HUDEP-2 (cell line): ENCODE measurements at regions not wholly inside any gene's neighbourhood (a gene's known extent, or its start where the extent isn't known, plus 50 kb on each side); places are given as distances from the start of the nearest gene placed in this dataset.

Experiments
- DNase-seq, 76 experiments: peaks; one replicate each; lab custom pipeline; 2025; ENCODE audit not compliant: unreplicated experiment in 76 of 76; lab: John Stamatoyannopoulos, UW

GRCh38 chr2:107197594-107198294 is 311.8 kb upstream of the ST6GAL2 start:
- DNase-seq, result no peak

- DNase-seq, result no peak
Measured at GRCh38 chr2:107202962-107203591, 317.1 kb upstream of the ST6GAL2 start.

GRCh38 chr2:107215401-107216350 is 329.7 kb upstream of the ST6GAL2 start:
- no peak for DNase-seq

DNA sequence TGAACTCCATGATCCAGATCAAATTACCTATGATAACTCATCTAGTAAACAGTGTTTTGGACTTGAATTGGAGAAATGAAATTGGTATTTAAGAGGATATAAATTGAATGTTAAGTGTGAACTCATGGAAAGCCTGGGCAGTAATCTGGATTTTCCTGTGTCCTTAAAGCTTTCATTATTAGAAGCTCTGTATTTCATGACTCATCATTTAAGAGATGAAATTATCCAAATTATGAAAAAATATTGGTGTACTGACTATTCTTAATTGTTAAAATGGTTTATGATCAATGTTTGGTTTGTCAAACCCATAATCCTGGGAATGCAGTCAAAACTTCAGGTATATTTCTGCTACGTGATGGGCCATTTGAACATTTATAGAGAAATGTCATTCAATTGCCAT is 332.2 kb upstream of the ST6GAL2 start:
- DNase-seq, result no peak

DNA sequence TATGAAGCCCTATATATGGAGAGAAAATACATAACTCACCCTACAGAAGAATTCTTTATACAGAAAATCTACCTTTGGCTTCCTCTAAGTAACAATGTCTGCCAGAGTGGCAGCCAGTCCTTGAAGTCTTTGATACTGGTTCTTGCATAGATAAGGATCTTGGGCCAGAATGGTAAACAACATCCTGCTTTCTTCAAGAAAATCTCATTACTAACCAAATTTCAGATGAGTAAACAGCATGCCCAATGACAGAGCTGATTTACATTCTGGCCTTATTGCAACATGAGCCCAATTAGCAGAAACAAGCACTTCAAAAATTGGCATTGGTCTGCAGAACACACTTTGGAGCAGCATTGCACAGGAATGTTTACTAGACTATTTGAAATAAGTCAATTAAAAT is 336.5 kb upstream of the ST6GAL2 start:
- DNase-seq, result no peak

- no peak for DNase-seq
Measured at GRCh38 chr2:107235491-107236254, 349.7 kb upstream of the ST6GAL2 start.

- no peak for DNase-seq
Measured at GRCh38 chr2:107242811-107243210, 356.8 kb upstream of the ST6GAL2 start.

DNA sequence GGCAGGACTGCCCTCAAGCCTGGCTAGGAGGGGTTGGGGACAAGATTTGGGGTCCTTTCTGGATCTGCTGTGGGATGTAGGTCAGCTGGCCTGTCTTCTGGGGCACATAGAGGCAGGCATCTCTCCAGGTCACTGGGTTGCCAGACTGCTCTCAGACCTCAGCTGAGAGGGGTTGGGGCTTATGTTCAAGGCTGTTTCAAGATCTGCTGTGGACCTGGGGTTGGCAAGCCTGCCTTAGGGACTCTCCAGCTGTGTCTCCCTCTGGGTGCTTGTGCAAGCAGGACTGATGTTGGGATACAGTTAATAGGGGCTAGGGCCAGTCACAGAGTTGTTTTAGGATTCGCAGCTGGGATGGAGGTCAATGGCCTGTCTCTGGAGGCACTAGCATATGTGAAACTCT is 363.0 kb upstream of the ST6GAL2 start:
- DNase-seq, result no peak

DNA sequence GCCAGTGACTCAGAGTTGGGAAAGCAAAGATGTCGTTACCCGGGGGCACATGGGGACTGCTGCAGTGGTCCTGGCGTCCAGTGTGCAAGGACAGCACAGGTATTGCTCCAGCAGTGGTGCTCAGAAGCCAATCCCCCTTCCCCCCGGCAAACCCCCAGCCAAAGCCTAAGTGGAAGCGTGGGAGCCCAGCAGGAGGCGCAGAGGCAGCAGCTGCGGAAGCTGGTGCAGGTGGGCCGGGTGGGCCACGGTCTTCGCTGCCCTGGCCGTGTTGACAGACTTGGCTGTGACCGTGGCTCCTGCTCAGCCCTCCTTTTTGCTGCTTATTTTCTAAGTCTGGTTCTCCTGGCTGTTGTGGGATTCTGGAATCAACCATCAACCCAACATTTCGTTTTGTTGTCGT is 369.8 kb upstream of the ST6GAL2 start:
- no peak for DNase-seq

GRCh38 chr2:107258531-107259407 is 372.8 kb upstream of the ST6GAL2 start:
- no peak for DNase-seq

DNA sequence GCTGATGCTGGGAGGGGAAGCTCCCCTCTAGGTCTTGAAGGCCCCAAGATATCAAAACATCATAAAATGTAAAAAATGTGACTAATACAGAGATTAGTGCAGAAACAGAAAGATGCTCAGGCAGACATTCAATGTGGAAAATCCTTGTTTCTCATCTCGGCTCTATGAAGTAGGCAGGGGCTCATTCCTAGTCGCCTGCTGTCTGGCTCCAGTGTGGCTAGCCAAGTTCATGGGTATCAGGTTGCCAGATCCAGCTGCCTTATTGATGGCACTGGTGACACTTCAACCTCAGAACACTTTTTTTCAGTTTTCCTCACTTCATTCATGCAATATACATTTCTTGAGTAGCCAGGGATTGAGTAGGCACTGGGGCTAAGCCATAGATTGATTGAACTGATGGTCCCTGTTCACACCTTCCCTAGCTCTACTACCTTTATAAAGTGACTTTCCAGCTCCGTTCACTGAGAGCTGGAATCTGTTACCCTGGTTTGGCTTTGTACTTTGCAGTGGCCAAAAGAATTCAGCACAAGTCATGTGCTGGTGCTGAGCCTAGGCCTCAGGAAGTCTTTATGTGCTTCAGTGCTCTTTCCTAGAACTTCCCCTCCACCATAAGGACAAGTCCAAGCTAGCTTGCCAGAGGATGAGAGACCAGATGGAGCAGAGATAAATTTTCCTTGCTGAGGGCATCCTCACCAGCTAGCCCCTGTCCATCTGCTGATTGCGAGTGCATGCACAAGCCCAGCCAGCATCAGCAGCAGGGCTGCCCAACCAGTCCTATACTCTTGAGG is 373.6 kb upstream of the ST6GAL2 start:
- DNase-seq, result no peak

DNA sequence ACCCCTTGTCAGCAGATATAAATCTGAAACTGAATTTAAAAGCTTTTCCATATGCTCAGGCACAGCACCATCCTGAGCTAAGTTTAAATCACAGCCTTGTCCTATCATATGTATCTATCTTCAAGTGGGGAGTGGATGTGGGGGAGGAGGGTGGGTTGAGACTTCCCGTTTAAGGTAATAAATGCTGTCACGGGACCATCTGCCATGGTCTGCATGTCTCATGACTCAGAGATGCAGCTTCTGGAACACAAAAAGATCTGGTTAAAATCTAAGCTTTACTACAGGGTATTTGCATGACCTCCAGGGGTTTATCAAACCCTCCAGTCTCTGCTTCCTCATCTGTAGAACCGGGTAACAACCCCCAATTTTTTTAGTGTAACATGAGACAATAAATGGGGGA is 377.7 kb upstream of the ST6GAL2 start:
- no peak for DNase-seq

- DNase-seq, result no peak
Measured at GRCh38 chr2:107264184-107264583, 378.2 kb upstream of the ST6GAL2 start.

DNA sequence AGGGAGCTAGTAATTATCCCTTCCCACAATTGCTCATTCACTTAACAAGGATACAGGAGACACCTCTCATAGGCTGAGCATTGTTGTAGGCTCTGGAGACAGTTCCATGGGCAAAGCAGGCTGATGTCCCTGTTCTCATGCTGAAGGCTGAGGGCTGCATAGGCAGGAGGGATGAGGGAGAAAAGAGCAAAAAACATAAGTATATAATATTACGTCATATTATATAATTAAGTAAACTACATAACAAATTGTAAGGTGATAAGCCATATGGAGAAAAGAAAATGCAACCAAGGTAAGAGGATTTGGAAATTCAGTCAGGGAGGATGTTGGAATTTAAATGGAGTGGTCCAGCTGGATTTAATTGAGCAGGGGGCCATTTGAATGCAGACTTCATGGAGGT is 380.6 kb upstream of the ST6GAL2 start:
- DNase-seq, result no peak

DNA sequence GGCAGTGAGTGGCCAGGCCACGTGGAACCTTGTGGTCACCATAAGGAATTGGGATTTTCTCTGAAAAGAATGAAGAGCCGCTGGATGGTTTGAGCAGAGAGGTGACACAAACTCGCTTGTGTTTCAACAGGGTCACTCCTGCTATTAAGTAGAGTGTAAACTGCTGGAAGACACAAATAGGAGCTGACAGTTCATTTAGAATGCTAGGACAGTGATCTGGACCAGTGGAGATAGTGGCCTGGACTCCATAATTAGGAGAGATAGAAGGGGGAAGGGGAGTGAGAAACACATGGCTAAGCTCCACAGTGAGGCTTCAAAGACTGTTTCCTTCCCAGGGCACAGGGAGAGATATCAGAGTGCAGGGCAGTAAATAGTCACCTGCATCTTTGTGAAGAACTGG is 381.1 kb upstream of the ST6GAL2 start:
- no peak for DNase-seq

- no peak for DNase-seq
Measured at GRCh38 chr2:107276034-107276433, 390.1 kb upstream of the ST6GAL2 start.

DNA sequence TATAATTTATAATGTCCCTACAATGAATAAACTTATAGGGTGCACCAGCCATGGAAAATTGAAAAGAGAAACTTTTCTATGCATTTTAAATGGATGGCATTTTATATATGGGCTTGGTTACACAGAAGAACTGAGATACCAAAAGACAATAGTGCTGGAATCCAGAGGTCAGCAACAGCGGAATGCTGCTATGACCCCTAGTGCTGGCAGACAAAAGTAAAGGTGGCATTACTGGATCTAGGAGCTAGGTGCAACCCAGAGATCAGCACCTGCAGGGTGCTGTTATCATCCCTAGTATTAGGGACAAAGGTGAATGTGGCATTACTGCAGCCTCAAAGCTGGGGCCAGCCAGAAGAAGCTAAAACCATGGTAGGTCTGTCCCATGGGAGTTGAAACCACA is 392.7 kb upstream of the ST6GAL2 start:
- no peak for DNase-seq

- no peak for DNase-seq
Measured at GRCh38 chr2:107281637-107282036, 395.7 kb upstream of the ST6GAL2 start.

DNA sequence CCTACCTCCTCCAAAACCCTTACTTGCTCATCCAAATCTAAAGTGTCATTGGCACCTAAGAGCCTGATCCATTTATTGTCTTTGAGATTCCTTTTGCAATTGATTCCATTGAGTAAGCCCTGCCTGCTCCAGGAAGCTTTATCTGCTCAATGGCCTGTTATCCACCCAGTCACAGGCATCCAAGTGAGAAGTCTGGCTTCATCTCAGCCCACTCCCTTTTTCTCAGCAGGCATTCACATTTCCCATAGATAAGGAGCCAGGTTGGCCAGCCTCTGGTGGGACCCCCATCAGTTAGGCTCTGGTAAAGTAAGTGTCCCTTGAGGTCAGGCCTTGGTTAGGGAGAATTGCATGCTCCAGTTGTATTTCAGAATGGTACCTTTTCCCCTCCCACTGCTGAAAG is 396.2 kb upstream of the ST6GAL2 start:
- no peak for DNase-seq
